Inflammatory macrophage treated with lipopolysaccharide for 4 hours (primary cell): ENCODE measurements at regions not wholly inside any gene's neighbourhood (a gene's known extent, or its start where the extent isn't known, plus 50 kb on each side); places are given as distances from the start of the nearest gene placed in this dataset.

Experiments
- DNase-seq: peaks from one replicate; pipeline ENCODE4 v3.0.0-alpha.2; 2020

- no peak for DNase-seq
These were observed 51.8 kb upstream of the ANKRD34C start for GRCh38 chr15:79230766-79231165.

- DNase-seq: no peak
These were observed 59.7 kb upstream of the ANKRD34C start for GRCh38 chr15:79222808-79223207.

GRCh38 chr15:79221696-79222095 is 60.8 kb upstream of the ANKRD34C start:
- DNase-seq: no peak

- no peak for DNase-seq
These were observed 63.0 kb upstream of the ANKRD34C start for GRCh38 chr15:79219393-79220056.

GRCh38 chr15:79218588-79219200 is 63.8 kb upstream of the ANKRD34C start:
- no peak for DNase-seq

GRCh38 chr15:79213650-79214049 is 68.9 kb upstream of the ANKRD34C start:
- DNase-seq: no peak

GRCh38 chr15:79212589-79213157 is 69.8 kb upstream of the ANKRD34C start:
- DNase-seq: no peak

- no peak for DNase-seq
These were observed 71.0 kb upstream of the ANKRD34C start for GRCh38 chr15:79211481-79211880.

- no peak for DNase-seq
These were observed 72.8 kb upstream of the ANKRD34C start for GRCh38 chr15:79209690-79210089.

GRCh38 chr15:79209116-79209515 is 73.4 kb upstream of the ANKRD34C start:
- no peak for DNase-seq

GRCh38 chr15:79208179-79208578 is 74.3 kb upstream of the ANKRD34C start:
- no peak for DNase-seq

- DNase-seq: no peak
These were observed 75.6 kb upstream of the ANKRD34C start for GRCh38 chr15:79206940-79207339.

- no peak for DNase-seq
These were observed 77.4 kb upstream of the ANKRD34C start for GRCh38 chr15:79204886-79205675.

- DNase-seq: no peak
These were observed 84.1 kb upstream of the ANKRD34C start for GRCh38 chr15:79198461-79198860.

GRCh38 chr15:79197285-79197684 is 85.2 kb upstream of the ANKRD34C start:
- DNase-seq: no peak

GRCh38 chr15:79195802-79196201 is 86.7 kb upstream of the ANKRD34C start:
- no peak for DNase-seq

GRCh38 chr15:79195239-79195638 is 87.3 kb upstream of the ANKRD34C start:
- no peak for DNase-seq

GRCh38 chr15:79194386-79194785 is 88.1 kb upstream of the ANKRD34C start:
- DNase-seq: no peak

- no peak for DNase-seq
These were observed 89.0 kb upstream of the ANKRD34C start for GRCh38 chr15:79193549-79193948.

- no peak for DNase-seq
These were observed 89.4 kb upstream of the ANKRD34C start for GRCh38 chr15:79193103-79193502.

GRCh38 chr15:79192462-79193036 is 90.0 kb upstream of the ANKRD34C start:
- no peak for DNase-seq

- DNase-seq: no peak
These were observed 92.4 kb upstream of the ANKRD34C start for GRCh38 chr15:79190093-79190492.

- no peak for DNase-seq
These were observed 95.9 kb upstream of the ANKRD34C start for GRCh38 chr15:79186616-79187015.
